GM20431 (cell line): ENCODE measurements at regions not wholly inside any gene's neighbourhood (a gene's known extent, or its start where the extent isn't known, plus 50 kb on each side); places are given as distances from the start of the nearest gene placed in this dataset.

Source experiments
- in situ Hi-C: fragments of 300-500 bp; cut with MseI, MboI; formaldehyde crosslinking; loops from one replicate; pipeline ENCODE4 v1.15.0; 2020; ENCODE audit warnings: low sequenced_read_pairs; ENCODE audit not compliant: unreplicated experiment

GRCh38 chr22:49331878-49332277 lies 495.8 kb downstream of the BRD1 start:
- in situ Hi-C loops, result no loop called here

GRCh38 chr22:49331223-49331815 lies 496.4 kb downstream of the BRD1 start:
- in situ Hi-C loops, result no loop called here

- in situ Hi-C loops, result no loop called here
Measured at GRCh38 chr22:49330421-49331222, 497.1 kb downstream of the BRD1 start.

- in situ Hi-C loops, result no loop called here
Measured at GRCh38 chr22:49329636-49330035, 498.0 kb downstream of the BRD1 start.

GRCh38 chr22:49328630-49329405 lies 498.9 kb downstream of the BRD1 start:
- in situ Hi-C loops, result no loop called here

- in situ Hi-C loops, result no loop called here
Measured at GRCh38 chr22:49328118-49328475, 499.6 kb downstream of the BRD1 start.

GRCh38 chr22:49327411-49328117 lies 500.1 kb downstream of the BRD1 start:
- in situ Hi-C loops, result no loop called here

- in situ Hi-C loops, result no loop called here
Measured at GRCh38 chr22:49326558-49326957, 501.1 kb downstream of the BRD1 start.

GRCh38 chr22:49325531-49326395 lies 501.9 kb downstream of the BRD1 start:
- in situ Hi-C loops, result no loop called here

GRCh38 chr22:49324527-49325491 lies 502.9 kb downstream of the BRD1 start:
- in situ Hi-C loops, result no loop called here

GRCh38 chr22:49323751-49324415 lies 503.8 kb downstream of the BRD1 start:
- in situ Hi-C loops, result no loop called here

GRCh38 chr22:49322861-49323622 lies 504.6 kb downstream of the BRD1 start:
- in situ Hi-C loops, result no loop called here

GRCh38 chr22:49322231-49322630 lies 505.4 kb downstream of the BRD1 start:
- in situ Hi-C loops, result no loop called here

- in situ Hi-C loops, result no loop called here
Measured at GRCh38 chr22:49321477-49322055, 506.1 kb downstream of the BRD1 start.

GRCh38 chr22:49320714-49321476 lies 506.8 kb downstream of the BRD1 start:
- in situ Hi-C loops, result no loop called here

GRCh38 chr22:49317369-49317768 lies 510.3 kb downstream of the BRD1 start:
- in situ Hi-C loops, result no loop called here
